ENCODE measurements at regions not wholly inside any gene's neighbourhood (a gene's known extent, or its start where the extent isn't known, plus 50 kb on each side); places are given as distances from the start of the nearest gene placed in this dataset.
"Not testable (repeated sequence)": the region's sequence is repeated elsewhere in the genome, so short reads cannot be mapped to it uniquely, and the experiment has no call there.

- DNase-seq = no peak
Observed at GRCh38 chrX:82734140-82734539, 774.0 kb upstream of the POU3F4 start.

GRCh38 chrX:82738313-82738712 lies 769.8 kb upstream of the POU3F4 start:
- DNase-seq = not testable (repeated sequence)

- no peak for DNase-seq
Observed at GRCh38 chrX:82742351-82742750, 765.7 kb upstream of the POU3F4 start.

- not testable (repeated sequence) for DNase-seq
Observed at GRCh38 chrX:82745725-82746124, 762.4 kb upstream of the POU3F4 start.

- no peak for DNase-seq
Observed at GRCh38 chrX:82748906-82749505, 759.1 kb upstream of the POU3F4 start.

GRCh38 chrX:82756272-82756671 lies 751.8 kb upstream of the POU3F4 start:
- DNase-seq = no peak

GRCh38 chrX:82757614-82758013 lies 750.5 kb upstream of the POU3F4 start:
- no peak for DNase-seq

- no peak for DNase-seq
Observed at GRCh38 chrX:82764521-82764920, 743.6 kb upstream of the POU3F4 start.

- DNase-seq = no peak
Observed at GRCh38 chrX:82765811-82766210, 742.3 kb upstream of the POU3F4 start.

GRCh38 chrX:82775426-82775825 lies 732.7 kb upstream of the POU3F4 start:
- no peak for DNase-seq

GRCh38 chrX:82782014-82782413 lies 726.1 kb upstream of the POU3F4 start:
- no peak for DNase-seq

- DNase-seq = not testable (repeated sequence)
Observed at GRCh38 chrX:82812902-82813301, 695.2 kb upstream of the POU3F4 start.

GRCh38 chrX:82813671-82814078 lies 694.4 kb upstream of the POU3F4 start:
- DNase-seq = no peak

GRCh38 chrX:82816001-82816400 lies 692.1 kb upstream of the POU3F4 start:
- DNase-seq = no peak

GRCh38 chrX:82816562-82816961 lies 691.5 kb upstream of the POU3F4 start:
- DNase-seq = no peak

GRCh38 chrX:82842286-82842685 lies 665.8 kb upstream of the POU3F4 start:
- no peak for DNase-seq

- no peak for DNase-seq
Observed at GRCh38 chrX:82848111-82848510, 660.0 kb upstream of the POU3F4 start.
